A549 (cell line): ENCODE measurements at regions not wholly inside any gene's neighbourhood (a gene's known extent, or its start where the extent isn't known, plus 50 kb on each side); places are given as distances from the start of the nearest gene placed in this dataset.

Experiments
- ATAC-seq, 2 experiments: fragments of 200-7000 bp in 1 of 2; fragments of >200 bp in 1 of 2; cut with Nextera tagmentation in 1 of 2; cut with Tn5 transposase in 1 of 2; 3 replicates each; pipeline versions ENCODE4 v1.8.0 to v1.9.1; 2018 to 2020; ENCODE audit warnings: mild to moderate bottlenecking in 1 of 2, moderate library complexity in 1 of 2
- CTCF ChIA-PET: fragments of 300-600 bp; sonication (Branson Sonifier 250); formaldehyde crosslinking; extraction: SDS; loops from one replicate; lab custom pipeline; 2021; ENCODE audit warnings: antibody characterized with exemption, inconsistent platforms; lab: Yijun Ruan, JAX
- POLR2A ChIA-PET: fragments of 350-600 bp; formaldehyde crosslinking; extraction: SDS; loops from one replicate; lab custom pipeline; 2021; ENCODE audit warnings: antibody characterized with exemption, inconsistent platforms; lab: Yijun Ruan, JAX
- DNase-seq, 2 experiments: peaks; one replicate each; pipeline versions ENCODE4 v3.0.0 to v3.0.0-alpha.2; 2011 to 2016; ENCODE audit warnings: low read depth in 1 of 2, low spot score in 1 of 2
- FAIRE-seq: peaks from 2 replicates; lab custom pipeline; 2011; peaks lifted over from hg19 to GRCh38; lab: Jason Lieb, UNC
- H3K27ac ChIP-seq, 2 experiments: fragments of >200 bp; sonication (Bioruptor Twin); formaldehyde crosslinking; 3 replicates each; pipeline ENCODE4 v1.5.1; 2016 to 2017
- H3K4me1 ChIP-seq: fragments of >200 bp; sonication (Bioruptor Twin); formaldehyde crosslinking; 3 replicates; pipeline ENCODE4 v1.6.1; 2016
- H3K4me2 ChIP-seq: fragments of >200 bp; sonication (Bioruptor Twin); formaldehyde crosslinking; 3 replicates; pipeline ENCODE4 v1.6.1; 2016
- H3K4me3 ChIP-seq: fragments of >200 bp; sonication (Bioruptor Twin); formaldehyde crosslinking; 3 replicates; pipeline ENCODE4 v1.5.1; 2016
- H3K9me3 ChIP-seq: fragments of >200 bp; sonication (Bioruptor Twin); formaldehyde crosslinking; 3 replicates; pipeline ENCODE4 v1.6.1; 2016
- BHLHE40 ChIP-seq: IDR thresholded peaks from 2 replicates; pipeline ENCODE4 v1.6.1; 2012; ENCODE audit warnings: low read depth, low read length, inconsistent platforms
- CEBPB ChIP-seq, 2 experiments: fragments of >200 bp in 1 of 2; sonication (Bioruptor Twin) in 1 of 2; formaldehyde crosslinking in 1 of 2; IDR thresholded peaks; 2 replicates each; pipeline ENCODE4 v1.6.1; 2012 to 2016
- EHMT2 ChIP-seq: fragments of 200-600 bp; sonication (generic); IDR thresholded peaks from 2 replicates; pipeline ENCODE4 v1.6.1; 2016; ENCODE audit warnings: antibody characterized with exemption, low read depth, mild to moderate bottlenecking, moderate library complexity
- EP300 ChIP-seq, 2 experiments: fragments of >200 bp; sonication (Bioruptor Twin); formaldehyde crosslinking; IDR thresholded peaks; 2 replicates in 1 of 2; 3 replicates in 1 of 2; pipeline ENCODE4 v1.6.1; 2016 to 2017
- FOSL2 ChIP-seq, 2 experiments: fragments of 450-650 bp in 1 of 2; fragments of >200 bp in 1 of 2; sonication (Bioruptor Twin) in 1 of 2; formaldehyde crosslinking; IDR thresholded peaks; 2 replicates each; pipeline versions ENCODE4 v1.5.0 to v1.6.1; 2016 to 2020; ENCODE audit warnings: mild to moderate bottlenecking in 1 of 2, moderate library complexity in 1 of 2
- FOXS1 ChIP-seq: fragments of 250-450 bp; sonication (Bioruptor Pico); IDR thresholded peaks from 2 replicates; pipeline ENCODE4 v1.5.0; 2020; ENCODE audit warnings: mild to moderate bottlenecking, moderate library complexity
- GATA3 ChIP-seq: IDR thresholded peaks from 2 replicates; pipeline ENCODE4 v1.6.1; 2012; ENCODE audit warnings: borderline replicate concordance
- JUN ChIP-seq, 2 experiments: fragments of >200 bp; sonication (Bioruptor Twin); formaldehyde crosslinking; IDR thresholded peaks; 2 replicates in 1 of 2; 3 replicates in 1 of 2; pipeline ENCODE4 v1.6.1; 2016 to 2017
- JUNB ChIP-seq: fragments of >200 bp; sonication (Bioruptor Twin); formaldehyde crosslinking; IDR thresholded peaks from 2 replicates; pipeline ENCODE4 v1.6.1; 2016
- KDM1A ChIP-seq: fragments of 200-600 bp; sonication (generic); IDR thresholded peaks from 2 replicates; pipeline ENCODE4 v1.6.1; 2016; ENCODE audit warnings: low read depth, mild to moderate bottlenecking
- MAFK ChIP-seq: fragments of 450-650 bp; IDR thresholded peaks from 2 replicates; pipeline ENCODE4 v1.6.1; 2014; ENCODE audit not compliant: partially characterized antibody
- RARB ChIP-seq: fragments of 250-450 bp; sonication (Bioruptor Pico); IDR thresholded peaks from 2 replicates; pipeline ENCODE4 v1.8.0; 2021; ENCODE audit warnings: mild to moderate bottlenecking, moderate library complexity
- RCOR1 ChIP-seq: fragments of 150-350 bp; IDR thresholded peaks from 2 replicates; pipeline ENCODE4 v1.6.1; 2014; ENCODE audit warnings: antibody characterized with exemption, low read length, low read depth
- RNF2 ChIP-seq: fragments of 200-600 bp; sonication (generic); IDR thresholded peaks from 2 replicates; pipeline ENCODE4 v1.6.1; 2016; ENCODE audit warnings: low read depth, mild to moderate bottlenecking, antibody characterized with exemption, moderate library complexity, borderline replicate concordance
- WGBS: methylation state at CpG from one replicate; pipeline ENCODE4 v1.1.6; 2017; ENCODE audit errors: missing lambda C conversion rate; 5-methylcytosine and 5-hydroxymethylcytosine counted together
- TF ChIP-seq, protein P1 (sequence below): fragments of 200-600 bp; sonication (generic); IDR thresholded peaks from 2 replicates; pipeline ENCODE4 v1.6.1; 2016; ENCODE audit warnings: antibody characterized with exemption, mild to moderate bottlenecking, moderate library complexity
- TF ChIP-seq, protein P2 (sequence below): IDR thresholded peaks from 2 replicates; pipeline ENCODE4 v1.6.1; 2012
- TF ChIP-seq, protein P3 (sequence below): fragments of >200 bp; sonication (Bioruptor Twin); formaldehyde crosslinking; IDR thresholded peaks from 3 replicates; pipeline ENCODE4 v1.6.1; 2016

DNA sequence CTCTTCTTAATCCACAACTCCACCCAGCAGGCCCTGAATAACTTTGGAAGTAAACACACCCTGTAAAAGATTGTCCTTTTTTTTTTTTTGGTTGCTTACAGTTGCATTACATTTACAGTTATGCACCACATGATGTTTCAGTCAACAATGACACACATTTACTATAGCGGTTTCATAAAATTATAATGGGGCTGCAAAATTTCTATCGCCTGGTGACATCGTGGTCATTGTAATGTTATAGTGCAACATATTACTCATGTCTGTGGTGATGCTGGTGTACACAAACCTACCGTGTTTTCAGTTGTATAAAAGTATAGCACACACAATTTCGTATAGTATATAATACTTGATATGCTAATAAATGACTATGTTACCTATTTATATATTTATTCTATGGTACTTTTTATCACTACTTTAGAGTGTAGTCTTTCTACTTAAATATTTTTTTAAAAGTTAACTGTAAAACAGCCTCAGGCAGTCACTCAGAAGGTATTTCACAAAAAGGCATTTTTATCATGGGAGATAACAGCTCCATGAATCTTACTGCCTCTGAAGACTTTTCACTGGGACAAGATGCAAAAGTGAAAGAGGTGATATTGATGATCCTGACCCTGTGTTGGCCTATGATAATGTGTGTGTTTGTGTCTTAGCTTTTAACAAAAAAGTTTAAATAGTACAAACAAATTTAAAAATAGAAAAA, 695.4 kb upstream of the CDH18 start (continued):
- TF ChIP-seq, protein P1, sequence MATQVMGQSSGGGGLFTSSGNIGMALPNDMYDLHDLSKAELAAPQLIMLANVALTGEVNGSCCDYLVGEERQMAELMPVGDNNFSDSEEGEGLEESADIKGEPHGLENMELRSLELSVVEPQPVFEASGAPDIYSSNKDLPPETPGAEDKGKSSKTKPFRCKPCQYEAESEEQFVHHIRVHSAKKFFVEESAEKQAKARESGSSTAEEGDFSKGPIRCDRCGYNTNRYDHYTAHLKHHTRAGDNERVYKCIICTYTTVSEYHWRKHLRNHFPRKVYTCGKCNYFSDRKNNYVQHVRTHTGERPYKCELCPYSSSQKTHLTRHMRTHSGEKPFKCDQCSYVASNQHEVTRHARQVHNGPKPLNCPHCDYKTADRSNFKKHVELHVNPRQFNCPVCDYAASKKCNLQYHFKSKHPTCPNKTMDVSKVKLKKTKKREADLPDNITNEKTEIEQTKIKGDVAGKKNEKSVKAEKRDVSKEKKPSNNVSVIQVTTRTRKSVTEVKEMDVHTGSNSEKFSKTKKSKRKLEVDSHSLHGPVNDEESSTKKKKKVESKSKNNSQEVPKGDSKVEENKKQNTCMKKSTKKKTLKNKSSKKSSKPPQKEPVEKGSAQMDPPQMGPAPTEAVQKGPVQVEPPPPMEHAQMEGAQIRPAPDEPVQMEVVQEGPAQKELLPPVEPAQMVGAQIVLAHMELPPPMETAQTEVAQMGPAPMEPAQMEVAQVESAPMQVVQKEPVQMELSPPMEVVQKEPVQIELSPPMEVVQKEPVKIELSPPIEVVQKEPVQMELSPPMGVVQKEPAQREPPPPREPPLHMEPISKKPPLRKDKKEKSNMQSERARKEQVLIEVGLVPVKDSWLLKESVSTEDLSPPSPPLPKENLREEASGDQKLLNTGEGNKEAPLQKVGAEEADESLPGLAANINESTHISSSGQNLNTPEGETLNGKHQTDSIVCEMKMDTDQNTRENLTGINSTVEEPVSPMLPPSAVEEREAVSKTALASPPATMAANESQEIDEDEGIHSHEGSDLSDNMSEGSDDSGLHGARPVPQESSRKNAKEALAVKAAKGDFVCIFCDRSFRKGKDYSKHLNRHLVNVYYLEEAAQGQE, result no peak
- TF ChIP-seq JUNB, result no peak
- no peak for TF ChIP-seq RCOR1
- TF ChIP-seq, all 56 proteins: peak for 0

DNA sequence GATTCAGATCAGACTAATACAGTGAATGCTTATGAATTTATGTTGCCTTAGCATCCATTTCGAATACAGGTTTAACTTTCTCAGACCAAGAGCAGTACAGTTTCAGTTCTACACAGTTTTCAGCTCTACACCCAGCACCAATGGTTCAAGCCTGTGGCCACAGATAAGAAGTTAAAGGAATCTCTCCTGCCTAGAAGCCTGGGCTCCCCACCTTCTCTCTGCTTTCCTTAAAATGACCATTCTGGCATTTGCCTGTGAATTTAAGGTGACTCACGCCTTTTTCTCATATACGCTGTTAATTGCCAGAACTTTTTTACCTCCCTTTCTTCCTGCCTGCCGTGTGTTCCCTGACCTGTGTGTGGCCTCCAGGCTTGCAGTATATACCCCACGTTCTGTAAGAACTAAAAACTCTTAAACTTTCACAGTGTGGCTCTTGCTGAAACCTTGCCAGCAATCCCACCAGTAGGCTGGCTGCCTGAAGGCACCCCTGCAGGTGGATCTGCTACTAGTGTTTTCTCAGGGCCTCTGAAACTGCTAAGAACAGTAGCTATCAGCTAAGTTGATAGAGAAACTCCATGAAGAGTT, 692.8 kb upstream of the CDH18 start:
- peaks cover 26% of the 10 kb centered on the region for H3K4me1 ChIP-seq
- TF ChIP-seq RNF2, result no peak
- no peak for TF ChIP-seq RARB (CRISPR knock-in tag)
- TF ChIP-seq, all 56 proteins: peak for 0
- CTCF ChIA-PET, result no interaction called here
- Histone ChIP-seq H3K4me3 (no peak overlapping the region), H3K9me3 (no peaks in the 10 kb centered on the region), H3K27ac (peak overlapping the region; percentile 35 to 63; a peak in 5 of 6 replicates), H3K4me2 (no peak overlapping the region)
- no peak for FAIRE-seq
- POLR2A ChIA-PET, result no interaction called here
- ATAC-seq, result no peak
- no peak for DNase-seq
- WGBS, result 57% methylated on average over 5 of the region's 5 CpGs

DNA sequence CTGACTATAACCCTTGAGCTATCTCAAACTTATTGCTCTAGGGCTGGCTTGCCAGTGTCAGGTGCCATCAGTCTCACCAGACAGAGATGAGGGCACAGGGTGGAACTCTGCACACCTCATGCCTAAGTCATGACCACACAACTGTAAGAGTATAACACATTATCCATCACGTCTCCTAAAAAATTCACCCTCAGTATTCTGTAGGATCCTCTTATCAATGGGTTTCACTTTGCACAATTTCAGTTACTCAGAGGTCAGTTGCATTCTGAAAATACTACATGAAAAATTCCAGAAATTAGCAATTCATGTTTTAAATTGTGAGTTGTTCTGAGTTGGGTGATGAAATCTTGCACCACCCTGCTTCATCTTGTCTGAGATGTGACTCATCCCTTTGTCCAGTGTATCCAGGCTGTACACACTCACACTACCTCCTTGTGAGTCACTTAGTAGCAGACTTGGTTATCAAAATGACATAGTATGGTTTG, 690.9 kb upstream of the CDH18 start:
- TF ChIP-seq CEBPB (IDR thresholded peaks at IDR 0.05) (peak; percentile 77 to 79), FOSL2 (IDR thresholded peaks at IDR 0.05) (peak; percentile 94), FOSL2 (CRISPR knock-in tag; IDR thresholded peaks at IDR 0.05) (peak; percentile 95), JUN (IDR thresholded peaks at IDR 0.05) (peak in 1 of 2 experiments; percentile 55; a peak in 1 of 5 replicates), FOXS1 (CRISPR knock-in tag) (no peak), BHLHE40 (no peak), MAFK (no peak), JUNB (peak; percentile 81), RNF2 (no peak), EHMT2 (no peak), EP300 (IDR thresholded peaks at IDR 0.05) (peak in 1 of 2 experiments; percentile 54; a peak in 1 of 5 replicates)
- TF ChIP-seq, protein P2, sequence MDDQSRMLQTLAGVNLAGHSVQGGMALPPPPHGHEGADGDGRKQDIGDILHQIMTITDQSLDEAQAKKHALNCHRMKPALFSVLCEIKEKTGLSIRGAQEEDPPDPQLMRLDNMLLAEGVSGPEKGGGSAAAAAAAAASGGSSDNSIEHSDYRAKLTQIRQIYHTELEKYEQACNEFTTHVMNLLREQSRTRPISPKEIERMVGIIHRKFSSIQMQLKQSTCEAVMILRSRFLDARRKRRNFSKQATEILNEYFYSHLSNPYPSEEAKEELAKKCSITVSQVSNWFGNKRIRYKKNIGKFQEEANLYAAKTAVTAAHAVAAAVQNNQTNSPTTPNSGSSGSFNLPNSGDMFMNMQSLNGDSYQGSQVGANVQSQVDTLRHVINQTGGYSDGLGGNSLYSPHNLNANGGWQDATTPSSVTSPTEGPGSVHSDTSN, result no peak

DNA sequence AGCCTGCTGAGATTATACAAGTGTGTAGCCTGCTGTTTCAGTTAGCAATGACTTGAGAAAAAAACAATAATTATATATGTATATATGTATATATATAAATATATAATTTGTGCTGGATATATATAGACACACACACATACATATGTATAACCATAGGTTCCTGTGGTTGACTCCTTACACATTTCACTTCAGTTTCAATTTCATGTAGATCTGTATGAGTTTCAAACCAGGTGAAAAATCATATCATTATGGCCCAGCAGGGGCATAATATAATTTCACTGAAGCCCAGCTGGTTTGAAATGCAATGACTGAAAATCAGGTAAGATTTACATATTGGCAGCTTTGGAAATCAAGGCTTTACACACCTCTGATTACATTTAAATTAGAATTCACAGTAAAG, 690.4 kb upstream of the CDH18 start:
- TF ChIP-seq KDM1A, result no peak
- TF ChIP-seq, protein P3, sequence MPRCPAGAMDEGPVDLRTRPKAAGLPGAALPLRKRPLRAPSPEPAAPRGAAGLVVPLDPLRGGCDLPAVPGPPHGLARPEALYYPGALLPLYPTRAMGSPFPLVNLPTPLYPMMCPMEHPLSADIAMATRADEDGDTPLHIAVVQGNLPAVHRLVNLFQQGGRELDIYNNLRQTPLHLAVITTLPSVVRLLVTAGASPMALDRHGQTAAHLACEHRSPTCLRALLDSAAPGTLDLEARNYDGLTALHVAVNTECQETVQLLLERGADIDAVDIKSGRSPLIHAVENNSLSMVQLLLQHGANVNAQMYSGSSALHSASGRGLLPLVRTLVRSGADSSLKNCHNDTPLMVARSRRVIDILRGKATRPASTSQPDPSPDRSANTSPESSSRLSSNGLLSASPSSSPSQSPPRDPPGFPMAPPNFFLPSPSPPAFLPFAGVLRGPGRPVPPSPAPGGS, result no peak
- no peak for TF ChIP-seq GATA3
- TF ChIP-seq, all 56 proteins: peak for 0
- ChIA-PET POLR2A (no interaction called here), CTCF (no interaction called here)
- H3K4me1 ChIP-seq, result peaks cover 26% of the 10 kb centered on the region
- peak overlapping the region; percentile 69 for H3K4me2 ChIP-seq
- H3K4me3 ChIP-seq, result no peak overlapping the region
- no peak for DNase-seq
- no peaks in the 10 kb centered on the region for H3K9me3 ChIP-seq
- peak overlapping the region; percentile 88 to 94 for H3K27ac ChIP-seq
- peak; percentile 23 to 33; a peak in 2 of 6 replicates for ATAC-seq
- FAIRE-seq, result no peak

More for the DNA sequence above, 690.9 kb upstream of the CDH18 start:
- Histone ChIP-seq H3K4me3 (no peak overlapping the region), H3K9me3 (no peaks in the 10 kb centered on the region), H3K27ac (peak overlapping the region; percentile 88 to 94), H3K4me1 (peaks cover 26% of the 10 kb centered on the region), H3K4me2 (peak overlapping the region; percentile 69)
- peak; percentile 99 to 100 for ATAC-seq
- peak; percentile 90 for FAIRE-seq
- POLR2A ChIA-PET, result no interaction called here
- WGBS, result 31% methylated on average over 1 of the region's 1 CpG
- CTCF ChIA-PET, result no interaction called here
- peak; percentile 17 to 88 for DNase-seq
